Endothelial cell of umbilical vein (primary cell): ENCODE measurements at regions not wholly inside any gene's neighbourhood (a gene's known extent, or its start where the extent isn't known, plus 50 kb on each side); places are given as distances from the start of the nearest gene placed in this dataset.

Experiments used
- BruUV-seq: library from RNA; stranded (reverse); fragments of 400-500 nt; replicated peaks from 2 replicates; lab custom pipeline; 2021; lab: Mats Ljungman, UMichigan
- CTCF ChIA-PET: fragments of 300-600, 350-600 bp; sonication (Branson Sonifier 250); formaldehyde crosslinking; loops from one replicate; lab custom pipeline; 2021; ENCODE audit warnings: antibody characterized with exemption, inconsistent platforms; lab: Charles Lee
- POLR2A ChIA-PET: fragments of 300-600, 350-600 bp; sonication (Branson Sonifier 250); formaldehyde crosslinking; loops from one replicate; lab custom pipeline; 2021; ENCODE audit warnings: antibody characterized with exemption, inconsistent platforms; lab: Charles Lee
- DNase-seq: peaks from one replicate; pipeline ENCODE4 v3.0.0-alpha.2; 2011; ENCODE audit warnings: low read depth, low spot score
- FAIRE-seq: peaks from 2 replicates; lab custom pipeline; 2011; peaks lifted over from hg19 to GRCh38; lab: Jason Lieb, UNC
- H2AFZ ChIP-seq: 2 replicates; pipeline ENCODE4 v1.6.0; 2012; ENCODE audit warnings: low read depth, low read length, control low read depth, inconsistent platforms
- H3K27ac ChIP-seq: 2 replicates; pipeline ENCODE4 v1.5.1; 2011; ENCODE audit warnings: low read depth, mild to moderate bottlenecking, control low read depth, low read length, moderate library complexity; ENCODE audit not compliant: insufficient read depth
- H3K27me3 ChIP-seq, 2 experiments: 2 replicates each; pipeline versions ENCODE4 v1.6.0 to v1.6.1; 2011; ENCODE audit warnings: low read length in 2 of 2, mixed read lengths in 1 of 2; ENCODE audit not compliant: control insufficient read depth in 2 of 2, insufficient read depth in 2 of 2
- H3K36me3 ChIP-seq, 2 experiments: 2 replicates in 1 of 2; 3 replicates in 1 of 2; pipeline ENCODE4 v1.5.1; 2011; ENCODE audit warnings: low read length in 2 of 2, mild to moderate bottlenecking in 1 of 2, moderate library complexity in 1 of 2; ENCODE audit not compliant: control insufficient read depth in 2 of 2, insufficient read depth in 2 of 2; ENCODE audit errors: extremely low read depth in 1 of 2
- H3K4me1 ChIP-seq: 3 replicates; pipeline ENCODE4 v1.5.1; 2011; ENCODE audit warnings: mild to moderate bottlenecking, low read length; ENCODE audit not compliant: control insufficient read depth, insufficient read depth; ENCODE audit errors: extremely low read depth
- H3K4me2 ChIP-seq: 2 replicates; pipeline ENCODE4 v1.6.1; 2011; ENCODE audit warnings: low read length, control low read depth, mixed read lengths; ENCODE audit not compliant: insufficient read depth
- H3K4me3 ChIP-seq, 3 experiments: fragments of 200-600 bp in 1 of 3; sonication (generic), shearing (Covaris generic) in 1 of 3; replicated peaks in 1 of 3; 2 replicates each; pipeline ENCODE4 v1.5.1; 2011 to 2016; ENCODE audit warnings: control low read depth in 3 of 3, low read length in 3 of 3, mild to moderate bottlenecking in 2 of 3, inconsistent platforms in 1 of 3, low read depth in 1 of 3, moderate library complexity in 1 of 3; ENCODE audit not compliant: insufficient read depth in 1 of 3
- H3K79me2 ChIP-seq: 2 replicates; pipeline ENCODE4 v1.6.0; 2012; ENCODE audit warnings: low read length, inconsistent platforms; ENCODE audit not compliant: control insufficient read depth, insufficient read depth
- H3K9ac ChIP-seq: replicated peaks from 2 replicates; pipeline ENCODE3; 2011; ENCODE audit warnings: low read length, control low read depth; ENCODE audit not compliant: insufficient read depth; ENCODE audit errors: extremely low read depth
- H3K9me1 ChIP-seq: replicated peaks from 3 replicates; pipeline ENCODE4 v1.6.0; 2011; ENCODE audit warnings: mild to moderate bottlenecking, low read length; ENCODE audit not compliant: control insufficient read depth, insufficient read depth; ENCODE audit errors: extremely low read depth
- H3K9me3 ChIP-seq: replicated peaks from 2 replicates; pipeline ENCODE4 v1.5.1; 2012; ENCODE audit warnings: low read length, inconsistent platforms; ENCODE audit not compliant: control insufficient read depth, insufficient read depth
- H4K20me1 ChIP-seq: replicated peaks from 2 replicates; pipeline ENCODE3; 2011; ENCODE audit warnings: mild to moderate bottlenecking, low read length; ENCODE audit not compliant: control insufficient read depth, insufficient read depth; ENCODE audit errors: extremely low read depth
- EZH2 ChIP-seq: IDR thresholded peaks from 2 replicates; pipeline ENCODE4 v1.6.1; 2012; ENCODE audit warnings: borderline replicate concordance, low read depth, mild to moderate bottlenecking, moderate library complexity, low read length, inconsistent platforms; ENCODE audit not compliant: severe bottlenecking
- FOS ChIP-seq: IDR thresholded peaks from 2 replicates; pipeline ENCODE4 v1.6.1; 2011; ENCODE audit warnings: mild to moderate bottlenecking, low read length, moderate library complexity, borderline replicate concordance; ENCODE audit not compliant: insufficient read depth
- GATA2 ChIP-seq: IDR thresholded peaks from 2 replicates; pipeline ENCODE4 v1.7.0; 2011; ENCODE audit warnings: low read depth, mild to moderate bottlenecking, moderate library complexity, mixed read lengths, low read length; ENCODE audit not compliant: insufficient read length, insufficient read depth
- JUN ChIP-seq: IDR thresholded peaks from 2 replicates; pipeline ENCODE4 v1.6.1; 2011; ENCODE audit warnings: borderline replicate concordance, low read depth; ENCODE audit not compliant: insufficient read length, insufficient read depth
- MYC ChIP-seq: IDR thresholded peaks from one replicate; pipeline ENCODE4 v1.6.1; 2011; ENCODE audit warnings: mild to moderate bottlenecking, low read depth, low read length
- POLR2A ChIP-seq: IDR thresholded peaks from 2 replicates; pipeline ENCODE4 v1.6.1; 2012; ENCODE audit warnings: low read depth, mild to moderate bottlenecking, control low read depth, low read length
- POLR2AphosphoS5 ChIP-seq: IDR thresholded peaks from 2 replicates; pipeline ENCODE4 v1.6.1; 2012; ENCODE audit warnings: low read depth, mild to moderate bottlenecking, control low read depth, low read length, moderate library complexity; ENCODE audit not compliant: insufficient read depth
- dilution Hi-C: fragments of 300-500 bp; cut with MboI; formaldehyde crosslinking; loops from one replicate; pipeline ENCODE4 v1.15.0; 2019; ENCODE audit warnings: low sequenced_read_pairs; ENCODE audit not compliant: extremely low pct_ligation_motif_present
- intact Hi-C: fragments of 100-400 bp; cut with micrococcal nuclease; formaldehyde crosslinking; loops from one replicate; pipeline ENCODE4 v1.10.0; 2022
- TF ChIP-seq, protein P1 (sequence below), 2 donors: IDR thresholded peaks; 1 replicate in 1 of 2; 2 replicates in 1 of 2; pipeline ENCODE4 v1.5.1; 2011; ENCODE audit warnings: low read length in 2 of 2, mild to moderate bottlenecking in 2 of 2, moderate library complexity in 2 of 2, control low read depth in 1 of 2, inconsistent platforms in 1 of 2, low read depth in 1 of 2; ENCODE audit not compliant: insufficient read depth in 1 of 2; ENCODE audit errors: extremely low read depth in 1 of 2
- TF ChIP-seq, protein P2 (sequence below): IDR thresholded peaks from 2 replicates; pipeline ENCODE4 v1.6.1; 2011; ENCODE audit not compliant: insufficient read depth, insufficient read length

- ChIA-PET CTCF (no interaction called here), POLR2A (no interaction called here)
- DNase-seq (no peak), FAIRE-seq (no peak)
- Histone ChIP-seq H3K4me2 (no peak overlapping the region), H3K9me3 (no peaks in the 10 kb centered on the region), H3K27me3 (no peaks in the 10 kb centered on the region), H3K9me1 (no peaks in the 10 kb centered on the region), H3K9ac (no peak overlapping the region), H2AFZ (no peak overlapping the region), H3K79me2 (no peaks in the 10 kb centered on the region), H3K36me3 (no peaks in the 10 kb centered on the region), H3K27ac (no peak overlapping the region), H4K20me1 (no peaks in the 10 kb centered on the region), H3K4me3 (no peak overlapping the region), H3K4me1 (no peaks in the 10 kb centered on the region)
- intact Hi-C loops: no loop called here
- dilution Hi-C loops: no loop called here
- no peak for TF ChIP-seq FOS
- BruUV-seq: no TSS peak
Measured at GRCh38 chr18:43827311-43827710, 550.0 kb upstream of the SYT4 start.

DNA sequence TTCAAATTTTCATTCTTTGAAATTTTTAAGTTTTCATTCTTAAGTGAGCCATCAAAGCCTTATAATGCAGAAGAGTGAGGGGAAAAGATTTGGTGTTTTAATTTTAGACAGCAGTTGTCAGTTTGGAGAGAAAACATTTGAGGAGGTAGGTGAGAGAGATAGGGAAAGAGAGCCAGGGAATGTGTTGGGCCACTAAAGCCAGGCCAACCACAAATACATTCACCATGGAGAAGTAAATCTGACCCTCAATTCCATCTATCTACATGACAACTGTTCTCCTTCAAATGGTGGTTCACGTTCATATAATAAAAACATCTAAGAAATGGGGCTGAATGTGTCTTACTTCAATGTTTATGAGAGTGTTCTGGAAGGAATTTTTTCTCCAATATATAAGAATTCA is 553.0 kb upstream of the SYT4 start:
- no TSS peak for BruUV-seq
- H2AFZ ChIP-seq: no peak overlapping the region
- no peak overlapping the region for H3K27ac ChIP-seq
- H3K27me3 ChIP-seq: no peaks in the 10 kb centered on the region
- DNase-seq: no peak
- H3K9ac ChIP-seq: no peak overlapping the region
- FAIRE-seq: no peak
- POLR2A ChIA-PET: no interaction called here
- no peaks in the 10 kb centered on the region for H3K9me1 ChIP-seq
- CTCF ChIA-PET: no interaction called here
- H3K4me2 ChIP-seq: no peak overlapping the region
- intact Hi-C loops: no loop called here
- no peaks in the 10 kb centered on the region for H4K20me1 ChIP-seq
- TF ChIP-seq, protein P1, sequence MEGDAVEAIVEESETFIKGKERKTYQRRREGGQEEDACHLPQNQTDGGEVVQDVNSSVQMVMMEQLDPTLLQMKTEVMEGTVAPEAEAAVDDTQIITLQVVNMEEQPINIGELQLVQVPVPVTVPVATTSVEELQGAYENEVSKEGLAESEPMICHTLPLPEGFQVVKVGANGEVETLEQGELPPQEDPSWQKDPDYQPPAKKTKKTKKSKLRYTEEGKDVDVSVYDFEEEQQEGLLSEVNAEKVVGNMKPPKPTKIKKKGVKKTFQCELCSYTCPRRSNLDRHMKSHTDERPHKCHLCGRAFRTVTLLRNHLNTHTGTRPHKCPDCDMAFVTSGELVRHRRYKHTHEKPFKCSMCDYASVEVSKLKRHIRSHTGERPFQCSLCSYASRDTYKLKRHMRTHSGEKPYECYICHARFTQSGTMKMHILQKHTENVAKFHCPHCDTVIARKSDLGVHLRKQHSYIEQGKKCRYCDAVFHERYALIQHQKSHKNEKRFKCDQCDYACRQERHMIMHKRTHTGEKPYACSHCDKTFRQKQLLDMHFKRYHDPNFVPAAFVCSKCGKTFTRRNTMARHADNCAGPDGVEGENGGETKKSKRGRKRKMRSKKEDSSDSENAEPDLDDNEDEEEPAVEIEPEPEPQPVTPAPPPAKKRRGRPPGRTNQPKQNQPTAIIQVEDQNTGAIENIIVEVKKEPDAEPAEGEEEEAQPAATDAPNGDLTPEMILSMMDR (IDR thresholded peaks at IDR 0.05; ENCODE audit: extremely low read depth in 1 of 2, insufficient read depth in 1 of 2, low read depth in 1 of 2, low read length in 2 of 2): no peak
- no peak for TF ChIP-seq GATA2
- no peak for TF ChIP-seq POLR2AphosphoS5
- no peak for TF ChIP-seq EZH2
- TF ChIP-seq POLR2A: no peak
- no peak for TF ChIP-seq FOS
- no peak for TF ChIP-seq JUN
- TF ChIP-seq MYC: no peak
- TF ChIP-seq, protein P2, sequence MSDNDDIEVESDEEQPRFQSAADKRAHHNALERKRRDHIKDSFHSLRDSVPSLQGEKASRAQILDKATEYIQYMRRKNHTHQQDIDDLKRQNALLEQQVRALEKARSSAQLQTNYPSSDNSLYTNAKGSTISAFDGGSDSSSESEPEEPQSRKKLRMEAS: no peak
- H3K4me1 ChIP-seq: no peaks in the 10 kb centered on the region
- H3K79me2 ChIP-seq: no peaks in the 10 kb centered on the region
- no peak overlapping the region for H3K4me3 ChIP-seq
- no peaks in the 10 kb centered on the region for H3K36me3 ChIP-seq
- H3K9me3 ChIP-seq: no peaks in the 10 kb centered on the region
- dilution Hi-C loops: no loop called here
